ENCODE measurements at regions not wholly inside any gene's neighbourhood (a gene's known extent, or its start where the extent isn't known, plus 50 kb on each side); places are given as distances from the start of the nearest gene placed in this dataset.

- no peaks in the 10 kb centered on the region for H3K9me3 ChIP-seq (ENCODE audit: control insufficient read depth, insufficient read depth, low read depth, low read length)
- H3K27ac ChIP-seq (ENCODE audit: insufficient read depth, low read length) = no peak overlapping the region
- no peak overlapping the region for H2AFZ ChIP-seq (ENCODE audit: low read length)
- H3K27me3 ChIP-seq (ENCODE audit: control insufficient read depth, insufficient read depth, low read length) = no peaks in the 10 kb centered on the region
- H3K4me2 ChIP-seq (ENCODE audit: extremely low read depth, insufficient read depth, low read length) = peak overlapping the region; percentile 63
- no peak for TF ChIP-seq EZH2 (IDR thresholded peaks at IDR 0.05; ENCODE audit: low read length, missing control alignments)
- TF ChIP-seq CTCF (conservative IDR thresholded peaks at IDR 0.05 in 1 of 2, IDR thresholded peaks at IDR 0.05 in 1 of 2; ENCODE audit: low read depth in 1 of 2, low read length in 2 of 2) = no peak
- H3K4me3 ChIP-seq (replicated peaks in 1 of 4; ENCODE audit: control extremely low read depth in 1 of 4, insufficient read depth in 1 of 4, low read depth in 3 of 4, low read length in 4 of 4) = peak overlapping the region; percentile 12 to 62 (median 41)
- H3K79me2 ChIP-seq (ENCODE audit: control insufficient read depth, insufficient read depth, low read length) = no peaks in the 10 kb centered on the region
- H3K9ac ChIP-seq (ENCODE audit: insufficient read depth, low read length) = no peak overlapping the region
- no peaks in the 10 kb centered on the region for H4K20me1 ChIP-seq (ENCODE audit: control insufficient read depth, extremely low read depth, insufficient read depth, low read length)
- H3K36me3 ChIP-seq (ENCODE audit: control insufficient read depth, insufficient read depth, low read length) = no peaks in the 10 kb centered on the region
- peaks cover 5% of the 10 kb centered on the region for H3K4me1 ChIP-seq (ENCODE audit: control insufficient read depth, extremely low read depth, insufficient read depth, low read length)
- DNase-seq (ENCODE audit: low read depth in 2 of 2) = no peak
Measured at GRCh38 chr1:217090060-217090911, 367.1 kb upstream of the ESRRG start.

GRCh38 chr1:217089361-217090014 lies 366.3 kb upstream of the ESRRG start:
- H3K27me3 ChIP-seq (ENCODE audit: control insufficient read depth, insufficient read depth, low read length) = no peaks in the 10 kb centered on the region

More at GRCh38 chr1:217089361-217090014, 366.3 kb upstream of the ESRRG start:
- Histone ChIP-seq H3K4me1 (ENCODE audit: control insufficient read depth, extremely low read depth, insufficient read depth, low read length) (peaks cover 5% of the 10 kb centered on the region), H3K4me2 (ENCODE audit: extremely low read depth, insufficient read depth, low read length) (peak overlapping the region; percentile 63), H3K9me3 (ENCODE audit: control insufficient read depth, insufficient read depth, low read depth, low read length) (no peaks in the 10 kb centered on the region), H3K79me2 (ENCODE audit: control insufficient read depth, insufficient read depth, low read length) (no peaks in the 10 kb centered on the region), H2AFZ (ENCODE audit: low read length) (peak overlapping the region; percentile 24), H3K9ac (ENCODE audit: insufficient read depth, low read length) (peak overlapping the region; percentile 59), H3K36me3 (ENCODE audit: control insufficient read depth, insufficient read depth, low read length) (no peaks in the 10 kb centered on the region), H3K4me3 (replicated peaks in 1 of 4; ENCODE audit: control extremely low read depth in 1 of 4, insufficient read depth in 1 of 4, low read depth in 3 of 4, low read length in 4 of 4) (peak overlapping the region; percentile 0 to 69 (median 44)), H4K20me1 (ENCODE audit: control insufficient read depth, extremely low read depth, insufficient read depth, low read length) (no peaks in the 10 kb centered on the region), H3K27ac (ENCODE audit: insufficient read depth, low read length) (no peak overlapping the region)
- no peak for TF ChIP-seq CTCF (conservative IDR thresholded peaks at IDR 0.05 in 1 of 2, IDR thresholded peaks at IDR 0.05 in 1 of 2; ENCODE audit: low read depth in 1 of 2, low read length in 2 of 2)
- no peak for TF ChIP-seq EZH2 (IDR thresholded peaks at IDR 0.05; ENCODE audit: low read length, missing control alignments)
- DNase-seq (ENCODE audit: low read depth in 2 of 2) = peak; percentile 59 to 61

All from fibroblast of lung (primary cell).